PC-9 (cell line): ENCODE measurements at regions not wholly inside any gene's neighbourhood (a gene's known extent, or its start where the extent isn't known, plus 50 kb on each side); places are given as distances from the start of the nearest gene placed in this dataset.

ENCODE experiments used
- BruUV-seq: library from RNA; stranded (reverse); fragments of 400-500 nt; replicated peaks from 2 replicates; lab custom pipeline; 2021; lab: Mats Ljungman, UMichigan
- CTCF ChIA-PET: fragments of 300-600 bp; sonication (Branson Sonifier 250); formaldehyde crosslinking; loops from one replicate; lab custom pipeline; 2022; ENCODE audit warnings: antibody characterized with exemption; lab: Charles Lee
- POLR2A ChIA-PET: fragments of 300-600 bp; sonication (Branson Sonifier 250); formaldehyde crosslinking; loops from one replicate; lab custom pipeline; 2022; ENCODE audit warnings: antibody characterized with exemption; ENCODE audit not compliant: unreplicated experiment; lab: Charles Lee
- DNase-seq, 2 experiments: peaks; one replicate each; pipeline versions ENCODE4 v3.0.0 to v3.0.0-alpha.2; 2015 to 2022; ENCODE audit warnings: mixed read lengths in 1 of 2
- H2AFZ ChIP-seq: fragments of 200-600 bp; sonication (generic); 2 replicates; pipeline ENCODE4 v1.8.1; 2017; ENCODE audit warnings: antibody characterized with exemption
- H3F3A ChIP-seq: fragments of 200-600 bp; sonication (generic); 2 replicates; pipeline ENCODE4 v1.8.1; 2017; ENCODE audit warnings: antibody characterized with exemption, mild to moderate bottlenecking, low read depth; ENCODE audit not compliant: insufficient read depth
- H3K27ac ChIP-seq: fragments of 200-600 bp; sonication (generic); 2 replicates; pipeline ENCODE4 v1.6.1; 2016; ENCODE audit warnings: mixed run types
- H3K27me3 ChIP-seq: fragments of 200-600 bp; sonication (generic); 2 replicates; pipeline ENCODE4 v1.6.1; 2016; ENCODE audit warnings: low read depth, mixed run types; ENCODE audit not compliant: insufficient read depth
- H3K36me3 ChIP-seq: fragments of 200-600 bp; sonication (generic); 2 replicates; pipeline ENCODE4 v1.6.1; 2016; ENCODE audit warnings: low read depth, mixed run types
- H3K4me1 ChIP-seq: fragments of 200-600 bp; sonication (generic); replicated peaks from 2 replicates; pipeline ENCODE4 v1.6.1; 2016; ENCODE audit warnings: mixed run types; ENCODE audit not compliant: insufficient read depth
- H3K4me2 ChIP-seq: fragments of 200-600 bp; sonication (generic); 2 replicates; pipeline ENCODE4 v1.6.1; 2017; ENCODE audit warnings: mixed run types
- H3K4me3 ChIP-seq: fragments of 200-600 bp; sonication (generic); 2 replicates; pipeline ENCODE4 v1.6.1; 2016; ENCODE audit warnings: mixed run types
- H3K79me2 ChIP-seq: fragments of 200-600 bp; sonication (generic); 2 replicates; pipeline ENCODE4 v1.6.1; 2017; ENCODE audit warnings: low read depth, mixed run types
- H3K9me2 ChIP-seq: fragments of 200-600 bp; sonication (generic); 2 replicates; pipeline ENCODE4 v1.8.1; 2017; ENCODE audit warnings: mild to moderate bottlenecking; ENCODE audit not compliant: insufficient read depth
- H3K9me3 ChIP-seq: fragments of 200-600 bp; sonication (generic); 2 replicates; pipeline ENCODE4 v1.8.1; 2016; ENCODE audit warnings: low read depth; ENCODE audit not compliant: insufficient read depth
- H4K20me1 ChIP-seq: fragments of 200-600 bp; sonication (generic); 2 replicates; pipeline ENCODE4 v1.8.1; 2017; ENCODE audit not compliant: insufficient read depth
- EZH2 ChIP-seq: fragments of 200-600 bp; sonication (generic); IDR thresholded peaks from 2 replicates; pipeline ENCODE4 v1.8.0; 2017; ENCODE audit warnings: antibody characterized with exemption, low read depth
- intact Hi-C: fragments of 100-400 bp; cut with micrococcal nuclease; formaldehyde crosslinking; loops from one replicate; pipeline ENCODE4 v1.10.0; 2022; ENCODE audit not compliant: unreplicated experiment
- TF ChIP-seq, protein P1 (sequence below): fragments of 200-600 bp; sonication (generic); conservative IDR thresholded peaks from 2 replicates; pipeline ENCODE4 v1.6.1; 2017; ENCODE audit warnings: mixed run types, antibody characterized with exemption, mild to moderate bottlenecking, moderate library complexity

DNA sequence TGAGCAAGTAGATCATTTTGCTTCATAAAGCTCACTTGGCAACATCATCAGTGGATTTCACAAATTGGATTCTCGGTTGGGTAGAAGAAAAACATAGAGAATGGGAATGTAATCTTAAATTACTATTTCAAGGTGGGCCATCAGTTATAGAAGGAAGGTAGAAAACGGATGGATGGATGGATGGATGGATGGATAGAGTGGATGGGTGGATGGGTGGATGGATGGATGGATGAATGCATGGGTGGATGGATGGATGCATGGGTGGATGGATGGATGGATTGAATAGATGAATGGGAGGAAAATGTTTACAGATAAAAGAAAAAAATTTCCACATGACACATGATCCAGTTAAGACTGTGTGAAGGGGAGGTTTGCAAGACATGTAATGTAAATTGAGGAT lies 159.7 kb downstream of the MEX3B start:
- no peaks in the 10 kb centered on the region for H3K27me3 ChIP-seq
- intact Hi-C loops, result no loop called here
- H3F3A ChIP-seq, result no peaks in the 10 kb centered on the region
- TF ChIP-seq EZH2, result no peak
- TF ChIP-seq, protein P1, sequence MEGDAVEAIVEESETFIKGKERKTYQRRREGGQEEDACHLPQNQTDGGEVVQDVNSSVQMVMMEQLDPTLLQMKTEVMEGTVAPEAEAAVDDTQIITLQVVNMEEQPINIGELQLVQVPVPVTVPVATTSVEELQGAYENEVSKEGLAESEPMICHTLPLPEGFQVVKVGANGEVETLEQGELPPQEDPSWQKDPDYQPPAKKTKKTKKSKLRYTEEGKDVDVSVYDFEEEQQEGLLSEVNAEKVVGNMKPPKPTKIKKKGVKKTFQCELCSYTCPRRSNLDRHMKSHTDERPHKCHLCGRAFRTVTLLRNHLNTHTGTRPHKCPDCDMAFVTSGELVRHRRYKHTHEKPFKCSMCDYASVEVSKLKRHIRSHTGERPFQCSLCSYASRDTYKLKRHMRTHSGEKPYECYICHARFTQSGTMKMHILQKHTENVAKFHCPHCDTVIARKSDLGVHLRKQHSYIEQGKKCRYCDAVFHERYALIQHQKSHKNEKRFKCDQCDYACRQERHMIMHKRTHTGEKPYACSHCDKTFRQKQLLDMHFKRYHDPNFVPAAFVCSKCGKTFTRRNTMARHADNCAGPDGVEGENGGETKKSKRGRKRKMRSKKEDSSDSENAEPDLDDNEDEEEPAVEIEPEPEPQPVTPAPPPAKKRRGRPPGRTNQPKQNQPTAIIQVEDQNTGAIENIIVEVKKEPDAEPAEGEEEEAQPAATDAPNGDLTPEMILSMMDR, result no peak
- no peaks in the 10 kb centered on the region for H3K79me2 ChIP-seq
- no peaks in the 10 kb centered on the region for H4K20me1 ChIP-seq
- no peaks in the 10 kb centered on the region for H3K36me3 ChIP-seq
- H3K27ac ChIP-seq, result no peak overlapping the region
- CTCF ChIA-PET, result no interaction called here
- H3K4me3 ChIP-seq, result no peak overlapping the region
- no peaks in the 10 kb centered on the region for H3K4me1 ChIP-seq
- no peaks in the 10 kb centered on the region for H3K9me3 ChIP-seq
- BruUV-seq, result no TSS peak
- no peak overlapping the region for H2AFZ ChIP-seq
- no peak overlapping the region for H3K4me2 ChIP-seq
- POLR2A ChIA-PET, result no interaction called here
- H3K9me2 ChIP-seq, result no peaks in the 10 kb centered on the region
- DNase-seq, result no peak

- Histone ChIP-seq H3K27me3 (no peaks in the 10 kb centered on the region), H3K27ac (no peak overlapping the region), H3K4me3 (no peak overlapping the region), H3K9me3 (no peaks in the 10 kb centered on the region), H2AFZ (no peak overlapping the region), H3F3A (no peaks in the 10 kb centered on the region), H3K36me3 (no peaks in the 10 kb centered on the region), H3K79me2 (no peaks in the 10 kb centered on the region), H3K4me2 (no peak overlapping the region), H3K4me1 (no peaks in the 10 kb centered on the region), H3K9me2 (no peaks in the 10 kb centered on the region), H4K20me1 (no peaks in the 10 kb centered on the region)
- intact Hi-C loops, result no loop called here
- ChIA-PET POLR2A (no interaction called here), CTCF (no interaction called here)
- TF ChIP-seq, protein P1, result no peak
- TF ChIP-seq EZH2, result no peak
- BruUV-seq, result no TSS peak
- no peak for DNase-seq
Observed at GRCh38 chr15:81885135-81885534, 160.7 kb downstream of the MEX3B start.

- TF ChIP-seq, protein P1, result no peak
- no peak for TF ChIP-seq EZH2
Observed at GRCh38 chr15:81882504-81882903, 163.3 kb downstream of the MEX3B start.

More at GRCh38 chr15:81882504-81882903, 163.3 kb downstream of the MEX3B start:
- Histone ChIP-seq H3K36me3 (no peaks in the 10 kb centered on the region), H3K9me3 (no peaks in the 10 kb centered on the region), H3K9me2 (no peaks in the 10 kb centered on the region), H3K4me3 (no peak overlapping the region), H3K4me2 (no peak overlapping the region), H3K27ac (no peak overlapping the region), H3F3A (no peaks in the 10 kb centered on the region), H3K4me1 (no peaks in the 10 kb centered on the region), H3K27me3 (peaks cover 4% of the 10 kb centered on the region; the same call in 1 of the 2 replicates), H2AFZ (no peak overlapping the region), H4K20me1 (no peaks in the 10 kb centered on the region), H3K79me2 (no peaks in the 10 kb centered on the region)
- ChIA-PET CTCF (no interaction called here), POLR2A (no interaction called here)
- no peak for DNase-seq
- BruUV-seq, result no TSS peak
- intact Hi-C loops, result no loop called here
